Natural killer cell (primary cell): ENCODE measurements at regions not wholly inside any gene's neighbourhood (a gene's known extent, or its start where the extent isn't known, plus 50 kb on each side); places are given as distances from the start of the nearest gene placed in this dataset.

ENCODE experiments used
- ATAC-seq, 3 donors: fragments of 150-1000 bp in 2 of 3; fragments of 200-7000 bp in 1 of 3; cut with Tn5 transposase; 1 replicate in 1 of 3; 2 replicates in 2 of 3; pipeline ENCODE4 v1.10.0; 2021; ENCODE audit warnings: mild to moderate bottlenecking in 2 of 3, moderate library complexity in 2 of 3
- DNase-seq, 2 donors: peaks; one replicate each; pipeline versions ENCODE4 v3.0.0 to v3.0.0-alpha.2; 2013 to 2021; ENCODE audit warnings: mixed read lengths in 1 of 2
- H3K27ac ChIP-seq: one replicate; pipeline ENCODE4 v1.5.1; 2013; ENCODE audit warnings: mild to moderate bottlenecking, low read length
- H3K27me3 ChIP-seq: one replicate; pipeline ENCODE4 v1.6.1; 2013; ENCODE audit warnings: low read length; ENCODE audit not compliant: control insufficient read depth, insufficient read depth
- H3K36me3 ChIP-seq: one replicate; pipeline ENCODE4 v1.6.1; 2013; ENCODE audit warnings: low read length; ENCODE audit not compliant: control insufficient read depth, insufficient read depth
- H3K4me1 ChIP-seq: one replicate; pipeline ENCODE4 v1.6.1; 2013; ENCODE audit warnings: low read length; ENCODE audit not compliant: control insufficient read depth, insufficient read depth
- H3K4me3 ChIP-seq: one replicate; pipeline ENCODE4 v1.5.1; 2013; ENCODE audit warnings: low read length
- H3K9me3 ChIP-seq: one replicate; pipeline ENCODE4 v1.6.1; 2013; ENCODE audit warnings: low read length; ENCODE audit not compliant: control insufficient read depth, insufficient read depth
- H3K27ac Mint-ChIP-seq, 2 donors: one replicate each; pipeline ENCODE4 v1.8.0; 2022; ENCODE audit warnings: mild to moderate bottlenecking in 2 of 2, mixed read lengths in 2 of 2, moderate library complexity in 1 of 2
- H3K27me3 Mint-ChIP-seq, 2 donors: one replicate each; pipeline ENCODE4 v1.8.0; 2022; ENCODE audit warnings: low read depth in 2 of 2, mixed read lengths in 2 of 2
- H3K36me3 Mint-ChIP-seq: one replicate; pipeline ENCODE4 v1.8.0; 2022; ENCODE audit warnings: mixed read lengths
- H3K4me1 Mint-ChIP-seq, 2 donors: one replicate each; pipeline ENCODE4 v1.8.0; 2022; ENCODE audit warnings: mixed read lengths in 2 of 2
- H3K4me3 Mint-ChIP-seq: one replicate; pipeline ENCODE4 v1.8.0; 2022; ENCODE audit warnings: mild to moderate bottlenecking, moderate library complexity, mixed read lengths
- H3K9me3 Mint-ChIP-seq, 2 donors: one replicate each; pipeline ENCODE4 v1.8.0; 2022; ENCODE audit warnings: mixed read lengths in 2 of 2
- CTCF ChIP-seq: fragments of 200-600 bp; IDR thresholded peaks from one replicate; pipeline ENCODE4 v1.8.0; 2022; ENCODE audit warnings: antibody characterized with exemption
- WGBS: methylation state at CpG from one replicate; pipeline ENCODE4 v1.1.7; 2013; ENCODE audit warnings: missing lambda C conversion rate; ENCODE audit not compliant: insufficient coverage; 5-methylcytosine and 5-hydroxymethylcytosine counted together
- intact Hi-C: fragments of 100-400 bp; cut with micrococcal nuclease; formaldehyde crosslinking; loops from one replicate; pipeline ENCODE4 v1.14.2; 2022

- TF ChIP-seq CTCF, result no peak
- WGBS, result 16% methylated on average over 1 of the region's 3 CpGs
- Mint-ChIP-seq H3K27me3 (peaks cover 0 to 2% of the 10 kb centered on the region in 2 donors), H3K4me1 (peaks cover 19% of the 10 kb centered on the region in 2 donors), H3K4me3 (peak overlapping the region; percentile 85), H3K9me3 (no peaks in the 10 kb centered on the region), H3K36me3 (no peaks in the 10 kb centered on the region), H3K27ac (peak overlapping the region; percentile 39 to 79)
- Histone ChIP-seq H3K36me3 (no peaks in the 10 kb centered on the region), H3K27ac (no peak overlapping the region), H3K9me3 (no peaks in the 10 kb centered on the region), H3K4me1 (peaks cover 5% of the 10 kb centered on the region), H3K27me3 (no peaks in the 10 kb centered on the region), H3K4me3 (no peak overlapping the region)
- DNase-seq, result no peak
- ATAC-seq, result no peak
- intact Hi-C loops, result no loop called here
Measured at GRCh38 chr9:79812099-79812498, 240.3 kb downstream of the TLE4 start.

GRCh38 chr9:79809931-79810330, 238.2 kb downstream of the TLE4 start:
- H3K4me1 Mint-ChIP-seq, result peaks cover 19% of the 10 kb centered on the region in 2 donors
- no peaks in the 10 kb centered on the region for H3K36me3 Mint-ChIP-seq
- H3K27ac Mint-ChIP-seq, result no peak overlapping the region
- DNase-seq, result no peak
- peaks cover 0 to 2% of the 10 kb centered on the region in 2 donors for H3K27me3 Mint-ChIP-seq
- Histone ChIP-seq H3K27me3 (no peaks in the 10 kb centered on the region), H3K9me3 (no peaks in the 10 kb centered on the region), H3K4me3 (no peak overlapping the region), H3K27ac (no peak overlapping the region), H3K36me3 (no peaks in the 10 kb centered on the region), H3K4me1 (peaks cover 5% of the 10 kb centered on the region)
- ATAC-seq, result no peak
- no peaks in the 10 kb centered on the region for H3K9me3 Mint-ChIP-seq
- no peak for TF ChIP-seq CTCF
- 0% methylated on average over 1 of the region's 1 CpG for WGBS
- intact Hi-C loops, result no loop called here
- no peak overlapping the region for H3K4me3 Mint-ChIP-seq

GRCh38 chr9:79809316-79809876, 237.6 kb downstream of the TLE4 start:
- WGBS, result 100% methylated on average over 1 of the region's 2 CpGs
- no peak for DNase-seq
- intact Hi-C loops, result no loop called here
- no peak overlapping the region for H3K27ac Mint-ChIP-seq
- Histone ChIP-seq H3K36me3 (no peaks in the 10 kb centered on the region), H3K27ac (no peak overlapping the region), H3K4me3 (no peak overlapping the region), H3K4me1 (peaks cover 5% of the 10 kb centered on the region), H3K9me3 (no peaks in the 10 kb centered on the region), H3K27me3 (no peaks in the 10 kb centered on the region)
- no peaks in the 10 kb centered on the region for H3K36me3 Mint-ChIP-seq
- ATAC-seq, result no peak
- H3K4me1 Mint-ChIP-seq, result peaks cover 19% of the 10 kb centered on the region in 2 donors
- peaks cover 0 to 2% of the 10 kb centered on the region in 2 donors for H3K27me3 Mint-ChIP-seq
- no peak overlapping the region for H3K4me3 Mint-ChIP-seq
- H3K9me3 Mint-ChIP-seq, result no peaks in the 10 kb centered on the region
- no peak for TF ChIP-seq CTCF

GRCh38 chr9:79807971-79808370, 236.2 kb downstream of the TLE4 start:
- ATAC-seq (no peak), DNase-seq (no peak)
- intact Hi-C loops, result no loop called here
- Histone ChIP-seq H3K4me1 (peaks cover 5% of the 10 kb centered on the region), H3K9me3 (no peaks in the 10 kb centered on the region), H3K27ac (no peak overlapping the region), H3K36me3 (no peaks in the 10 kb centered on the region), H3K27me3 (no peaks in the 10 kb centered on the region), H3K4me3 (no peak overlapping the region)
- no peak for TF ChIP-seq CTCF
- peaks cover 10% of the 10 kb centered on the region in 2 donors for H3K4me1 Mint-ChIP-seq
- H3K27me3 Mint-ChIP-seq, result peaks cover 0 to 2% of the 10 kb centered on the region in 2 donors
- H3K9me3 Mint-ChIP-seq, result no peaks in the 10 kb centered on the region
- no peak overlapping the region for H3K4me3 Mint-ChIP-seq
- H3K36me3 Mint-ChIP-seq, result no peaks in the 10 kb centered on the region
- no peak overlapping the region for H3K27ac Mint-ChIP-seq
- 86% methylated on average over 1 of the region's 2 CpGs for WGBS
